ENCODE measurements at regions not wholly inside any gene's neighbourhood (a gene's known extent, or its start where the extent isn't known, plus 50 kb on each side); places are given as distances from the start of the nearest gene placed in this dataset.

DNA sequence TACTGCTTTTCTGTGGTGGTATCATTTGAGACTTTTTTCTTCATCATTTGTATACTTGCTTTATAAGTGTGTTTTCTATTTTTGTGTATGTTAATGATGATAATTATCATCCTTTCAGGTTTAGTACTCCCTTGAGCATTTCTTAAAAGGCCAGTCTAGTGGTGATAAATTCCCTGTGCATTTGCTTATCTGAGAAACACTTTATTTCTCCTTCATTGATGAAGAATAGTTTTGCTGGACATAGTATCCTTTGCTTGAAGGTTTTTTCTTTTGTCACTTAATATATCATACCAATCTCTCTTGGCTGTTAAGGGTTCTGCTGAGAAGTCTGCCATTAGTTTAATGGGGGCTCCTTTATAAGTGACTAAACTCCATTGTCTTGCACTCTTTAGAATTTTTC is 123.2 kb upstream of the IRAK1BP1 start:
- TF ChIP-seq, protein P1, sequence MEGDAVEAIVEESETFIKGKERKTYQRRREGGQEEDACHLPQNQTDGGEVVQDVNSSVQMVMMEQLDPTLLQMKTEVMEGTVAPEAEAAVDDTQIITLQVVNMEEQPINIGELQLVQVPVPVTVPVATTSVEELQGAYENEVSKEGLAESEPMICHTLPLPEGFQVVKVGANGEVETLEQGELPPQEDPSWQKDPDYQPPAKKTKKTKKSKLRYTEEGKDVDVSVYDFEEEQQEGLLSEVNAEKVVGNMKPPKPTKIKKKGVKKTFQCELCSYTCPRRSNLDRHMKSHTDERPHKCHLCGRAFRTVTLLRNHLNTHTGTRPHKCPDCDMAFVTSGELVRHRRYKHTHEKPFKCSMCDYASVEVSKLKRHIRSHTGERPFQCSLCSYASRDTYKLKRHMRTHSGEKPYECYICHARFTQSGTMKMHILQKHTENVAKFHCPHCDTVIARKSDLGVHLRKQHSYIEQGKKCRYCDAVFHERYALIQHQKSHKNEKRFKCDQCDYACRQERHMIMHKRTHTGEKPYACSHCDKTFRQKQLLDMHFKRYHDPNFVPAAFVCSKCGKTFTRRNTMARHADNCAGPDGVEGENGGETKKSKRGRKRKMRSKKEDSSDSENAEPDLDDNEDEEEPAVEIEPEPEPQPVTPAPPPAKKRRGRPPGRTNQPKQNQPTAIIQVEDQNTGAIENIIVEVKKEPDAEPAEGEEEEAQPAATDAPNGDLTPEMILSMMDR (IDR thresholded peaks at IDR 0.05), result no peak
- no peak for TF ChIP-seq POLR2A (IDR thresholded peaks at IDR 0.05)
